AG08396 (cell line): ENCODE measurements at regions not wholly inside any gene's neighbourhood (a gene's known extent, or its start where the extent isn't known, plus 50 kb on each side); places are given as distances from the start of the nearest gene placed in this dataset.

ENCODE experiments used
- DNase-seq: peaks from one replicate; pipeline ENCODE4 v3.0.0; 2012; ENCODE audit warnings: low spot score, mixed read lengths

DNA sequence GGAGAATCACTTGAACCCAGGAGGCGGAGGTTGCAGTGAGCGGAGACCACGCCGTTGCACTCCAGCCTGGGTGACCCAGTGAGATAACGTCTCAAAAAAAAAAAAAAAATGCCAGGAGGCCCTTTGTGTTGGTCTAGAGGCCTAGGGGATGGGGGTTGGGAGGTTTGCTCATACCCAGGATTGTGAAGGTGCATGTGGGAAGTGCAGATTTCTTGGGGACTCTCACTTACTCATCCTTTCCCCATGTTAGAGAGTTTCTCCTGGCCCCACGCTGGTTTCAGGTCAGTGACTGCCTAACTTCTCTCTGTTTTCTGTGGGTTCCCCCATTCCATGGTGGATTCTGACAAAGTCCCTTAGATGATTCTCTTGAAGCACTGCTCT lies 471.5 kb upstream of the CNTNAP2 start:
- DNase-seq, result no peak

- no peak for DNase-seq
Measured at GRCh38 chr7:145644426-145645134, 472.0 kb upstream of the CNTNAP2 start.

DNA sequence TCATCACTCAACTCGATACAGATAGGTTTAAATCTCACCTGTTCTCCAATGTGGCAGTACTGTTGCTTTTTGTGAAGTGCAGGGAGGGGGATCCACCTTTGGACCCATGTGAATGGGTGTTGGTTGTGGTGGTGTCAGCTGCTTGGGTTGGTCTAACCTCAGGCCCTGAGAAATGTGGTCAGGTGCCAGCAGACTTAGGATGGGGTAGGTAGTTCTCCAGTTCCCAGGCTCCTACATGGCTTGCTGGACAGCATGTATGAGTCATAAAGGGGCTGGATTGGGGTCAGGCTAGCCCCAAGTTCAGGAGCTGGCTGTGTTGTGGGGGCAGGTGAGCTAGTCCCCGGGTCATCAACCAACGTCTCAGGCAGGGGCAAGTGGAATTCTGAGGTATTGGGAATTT lies 472.6 kb upstream of the CNTNAP2 start:
- DNase-seq, result no peak

GRCh38 chr7:145633513-145633912 lies 483.1 kb upstream of the CNTNAP2 start:
- DNase-seq, result no peak

GRCh38 chr7:145624618-145625017 lies 492.0 kb upstream of the CNTNAP2 start:
- DNase-seq, result no peak

DNA sequence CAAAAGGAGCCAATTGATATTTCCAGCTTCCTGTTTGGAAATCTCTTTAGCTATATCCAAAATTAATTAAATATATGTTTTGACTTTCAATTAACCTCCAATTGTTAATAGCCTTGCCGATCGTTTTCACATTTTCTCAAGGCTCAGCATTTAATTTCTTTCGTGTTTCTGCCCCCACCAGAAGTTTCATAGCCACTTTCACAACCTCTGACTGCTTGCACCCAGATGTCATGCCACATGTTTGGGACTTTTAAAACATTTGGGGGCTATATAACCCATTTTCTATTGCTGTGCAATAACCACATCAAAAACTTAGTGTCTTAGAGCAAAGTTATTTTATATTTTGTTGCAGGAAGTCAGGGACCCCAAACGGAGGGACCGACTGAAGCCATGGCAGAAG lies 510.6 kb upstream of the CNTNAP2 start:
- DNase-seq, result no peak

DNA sequence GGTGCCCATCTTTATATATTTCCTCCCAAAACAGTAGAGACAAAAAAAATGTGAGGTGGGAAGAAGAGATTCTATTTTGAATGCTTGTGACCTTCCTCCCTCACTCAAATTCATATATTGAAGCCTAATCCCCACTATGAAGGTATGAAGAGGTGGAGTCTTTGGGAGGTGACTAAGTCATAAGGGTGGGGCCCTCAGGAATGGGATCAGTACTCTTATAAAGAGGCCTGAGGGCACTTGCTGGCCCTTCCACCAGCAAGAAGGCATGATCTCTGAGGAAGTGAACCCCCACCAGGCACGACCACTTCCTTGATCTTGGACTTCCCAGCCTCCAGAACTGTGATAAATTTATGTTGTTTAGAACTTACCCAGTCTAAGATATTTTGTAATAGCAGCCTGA lies 517.2 kb upstream of the CNTNAP2 start:
- DNase-seq, result no peak

DNA sequence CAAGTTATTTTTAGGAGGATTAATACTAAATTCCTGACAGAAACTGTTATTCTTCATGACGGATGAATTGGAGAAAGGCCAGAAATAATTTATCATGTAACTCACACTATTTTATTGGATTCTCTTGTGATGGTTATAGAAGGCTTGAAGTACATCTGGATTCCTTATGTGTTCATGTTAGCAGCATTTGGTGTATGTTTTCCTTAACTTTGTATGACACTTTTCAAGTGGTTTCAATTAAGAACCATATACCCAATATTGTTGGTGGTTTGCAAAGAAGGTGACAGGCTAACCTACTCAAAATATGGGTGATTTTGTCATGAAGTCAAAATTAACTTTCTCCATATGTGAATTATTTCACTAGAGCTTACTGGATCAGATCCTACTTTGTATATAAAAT lies 532.2 kb upstream of the CNTNAP2 start:
- no peak for DNase-seq

- no peak for DNase-seq
Measured at GRCh38 chr7:145582742-145583303, 533.8 kb upstream of the CNTNAP2 start.

DNA sequence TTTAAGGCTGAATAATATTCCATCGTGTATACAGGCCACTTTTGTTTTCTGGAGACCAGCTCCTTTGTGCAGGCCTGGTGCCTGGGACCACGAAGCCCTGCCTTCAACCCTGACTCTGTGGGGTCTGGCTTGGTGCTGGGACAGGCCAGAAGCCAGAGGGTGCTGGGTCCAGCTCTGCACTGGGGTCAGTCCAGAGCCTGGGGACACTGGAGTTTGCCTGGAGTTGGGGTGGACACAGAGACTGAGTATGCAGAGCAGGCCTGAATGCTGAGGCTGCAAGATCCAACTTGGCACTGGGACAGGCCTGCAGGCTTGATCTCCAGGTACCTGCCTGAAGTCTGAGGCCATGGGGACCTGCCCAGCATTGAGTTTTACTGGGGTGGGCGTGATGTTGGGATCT lies 558.8 kb upstream of the CNTNAP2 start:
- no peak for DNase-seq

DNA sequence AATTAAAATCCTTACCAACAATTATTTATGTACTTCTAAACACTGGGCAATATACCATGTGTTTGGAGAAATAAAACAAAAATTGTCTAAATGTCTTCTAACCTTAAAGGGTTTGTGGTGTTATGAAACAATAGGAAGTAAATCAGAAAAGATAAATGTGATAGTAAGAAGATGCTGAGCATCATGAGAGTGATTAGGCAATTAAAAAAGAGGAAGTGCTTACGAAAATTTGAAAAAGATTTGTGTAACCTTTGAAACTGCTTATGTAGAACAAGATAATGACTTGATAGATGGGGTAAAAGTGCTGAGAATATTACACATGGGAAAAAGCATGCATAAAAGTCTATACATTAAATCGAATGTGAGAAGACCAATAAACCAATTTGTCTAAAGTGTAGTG lies 573.4 kb upstream of the CNTNAP2 start:
- no peak for DNase-seq

- no peak for DNase-seq
Measured at GRCh38 chr7:145539910-145540309, 576.7 kb upstream of the CNTNAP2 start.

GRCh38 chr7:145534301-145534700 lies 582.3 kb upstream of the CNTNAP2 start:
- no peak for DNase-seq

DNA sequence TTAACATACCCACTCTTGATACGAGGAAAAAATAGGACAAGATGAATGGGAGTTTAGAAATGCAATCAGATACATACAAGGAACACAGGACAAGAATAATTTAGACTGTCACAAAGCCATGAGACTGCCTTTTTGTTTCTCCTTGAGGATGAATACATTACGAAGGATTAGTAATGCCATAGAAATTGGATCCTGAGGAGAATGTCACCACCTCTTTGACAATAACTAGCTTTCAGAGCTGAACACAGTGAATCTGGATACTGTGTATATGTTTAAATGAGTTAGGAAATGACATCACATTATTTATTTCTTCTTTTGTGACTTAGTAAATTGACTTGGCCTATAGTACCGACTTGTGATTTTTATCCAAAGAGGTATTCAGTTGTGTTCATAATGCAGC lies 596.3 kb upstream of the CNTNAP2 start:
- no peak for DNase-seq

GRCh38 chr7:145511004-145511403 lies 605.6 kb upstream of the CNTNAP2 start:
- DNase-seq, result no peak

- no peak for DNase-seq
Measured at GRCh38 chr7:145497911-145498525, 618.6 kb upstream of the CNTNAP2 start.

GRCh38 chr7:145490356-145490755 lies 626.2 kb upstream of the CNTNAP2 start:
- DNase-seq, result no peak

GRCh38 chr7:145489609-145490008 lies 627.0 kb upstream of the CNTNAP2 start:
- no peak for DNase-seq

- no peak for DNase-seq
Measured at GRCh38 chr7:145488816-145489215, 627.8 kb upstream of the CNTNAP2 start.

GRCh38 chr7:145481985-145482384 lies 634.6 kb upstream of the CNTNAP2 start:
- no peak for DNase-seq

DNA sequence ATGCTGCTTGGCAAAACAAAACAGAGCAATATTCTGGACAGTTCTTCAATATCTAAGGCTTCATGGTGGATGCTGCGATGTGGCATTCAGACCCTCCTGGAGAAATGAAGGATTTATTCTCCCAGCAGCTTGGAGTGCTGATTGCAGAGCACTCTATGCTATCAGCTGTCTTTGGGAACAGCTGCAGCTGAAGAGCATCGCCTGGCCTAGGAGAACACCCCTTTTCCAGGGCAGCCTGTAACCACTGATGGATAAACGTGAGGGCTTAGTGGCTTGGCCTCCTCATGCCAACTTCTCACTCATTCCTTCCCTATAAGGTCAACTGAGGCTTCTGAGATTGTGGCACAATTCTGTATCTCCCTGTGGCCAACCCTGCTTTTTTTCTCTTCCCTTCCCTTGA lies 638.1 kb upstream of the CNTNAP2 start:
- no peak for DNase-seq

DNA sequence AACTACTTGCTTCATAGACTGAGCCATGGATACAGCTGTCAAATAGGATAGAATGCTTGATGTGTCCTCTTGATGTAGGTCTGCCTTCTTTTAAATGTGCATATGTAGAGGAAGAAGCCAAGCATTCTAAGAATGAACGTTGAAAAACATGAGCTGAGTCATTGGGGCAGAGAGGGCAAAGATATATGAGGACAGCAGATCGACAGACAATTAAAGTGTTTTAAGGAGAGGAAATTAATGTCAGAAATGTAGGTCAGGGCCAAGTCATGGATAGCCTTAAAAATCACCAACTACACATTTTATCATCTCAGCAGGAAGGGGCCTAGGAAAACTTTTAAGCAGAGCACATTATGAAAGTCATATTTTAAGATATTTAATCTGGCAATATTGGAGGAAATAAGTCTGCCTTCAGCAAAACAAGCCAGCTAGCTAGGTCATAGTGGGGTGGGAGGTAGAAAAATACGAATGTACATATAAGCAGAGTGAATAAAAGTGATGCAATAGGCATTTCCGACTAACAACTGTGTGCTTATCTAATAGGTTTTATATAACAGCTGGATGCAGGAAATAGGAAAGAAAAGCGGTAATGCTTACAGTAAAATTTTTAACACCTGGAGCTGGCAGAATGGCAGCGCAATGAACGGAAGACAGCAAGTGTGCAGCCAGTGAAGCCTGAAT lies 638.3 kb upstream of the TPK1 start:
- no peak for DNase-seq

- no peak for DNase-seq
Measured at GRCh38 chr7:145471883-145472282, 636.0 kb upstream of the TPK1 start.
